Upper lobe of left lung (tissue), 4 donors: ENCODE measurements at regions not wholly inside any gene's neighbourhood (a gene's known extent, or its start where the extent isn't known, plus 50 kb on each side); places are given as distances from the start of the nearest gene placed in this dataset.

ENCODE experiments used
- POLR2A ChIP-seq, 4 donors: fragments of 450-650 bp; IDR thresholded peaks; one replicate each; pipeline ENCODE4 v1.5.1; 2016 to 2017; ENCODE audit warnings: antibody characterized with exemption in 4 of 4, mild to moderate bottlenecking in 2 of 4
- TF ChIP-seq, protein P1 (sequence below), 6 experiments: fragments of 450-650 bp in 4 of 6; fragments of 200-600 bp in 2 of 6; sonication (generic) in 2 of 6; IDR thresholded peaks; one replicate each; pipeline ENCODE4 v1.5.1; 2016 to 2019; ENCODE audit warnings: antibody characterized with exemption in 6 of 6

DNA sequence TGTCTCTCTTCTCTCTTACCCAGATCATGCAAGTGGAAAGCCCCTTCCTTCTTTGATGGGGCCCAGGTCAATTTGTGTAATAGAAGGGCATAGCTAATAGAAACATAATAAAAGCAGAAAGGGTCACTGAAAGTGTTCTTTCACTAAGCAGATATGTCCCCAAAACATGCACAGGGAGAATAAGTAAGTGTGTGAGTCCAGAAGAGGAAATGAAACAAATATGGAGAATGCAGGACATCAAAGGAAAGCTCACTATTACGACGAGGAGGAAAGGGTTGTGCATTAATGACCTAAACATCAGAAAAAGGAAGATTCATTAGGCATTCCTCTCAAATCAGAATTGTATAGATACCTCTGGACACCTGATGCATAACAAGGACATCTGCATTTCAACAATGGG is 81.4 kb upstream of the SMYD2 start:
- TF ChIP-seq POLR2A (IDR thresholded peaks at IDR 0.05), result no peak
- TF ChIP-seq, protein P1, sequence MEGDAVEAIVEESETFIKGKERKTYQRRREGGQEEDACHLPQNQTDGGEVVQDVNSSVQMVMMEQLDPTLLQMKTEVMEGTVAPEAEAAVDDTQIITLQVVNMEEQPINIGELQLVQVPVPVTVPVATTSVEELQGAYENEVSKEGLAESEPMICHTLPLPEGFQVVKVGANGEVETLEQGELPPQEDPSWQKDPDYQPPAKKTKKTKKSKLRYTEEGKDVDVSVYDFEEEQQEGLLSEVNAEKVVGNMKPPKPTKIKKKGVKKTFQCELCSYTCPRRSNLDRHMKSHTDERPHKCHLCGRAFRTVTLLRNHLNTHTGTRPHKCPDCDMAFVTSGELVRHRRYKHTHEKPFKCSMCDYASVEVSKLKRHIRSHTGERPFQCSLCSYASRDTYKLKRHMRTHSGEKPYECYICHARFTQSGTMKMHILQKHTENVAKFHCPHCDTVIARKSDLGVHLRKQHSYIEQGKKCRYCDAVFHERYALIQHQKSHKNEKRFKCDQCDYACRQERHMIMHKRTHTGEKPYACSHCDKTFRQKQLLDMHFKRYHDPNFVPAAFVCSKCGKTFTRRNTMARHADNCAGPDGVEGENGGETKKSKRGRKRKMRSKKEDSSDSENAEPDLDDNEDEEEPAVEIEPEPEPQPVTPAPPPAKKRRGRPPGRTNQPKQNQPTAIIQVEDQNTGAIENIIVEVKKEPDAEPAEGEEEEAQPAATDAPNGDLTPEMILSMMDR (IDR thresholded peaks at IDR 0.05), result no peak
